ENCODE measurements at regions not wholly inside any gene's neighbourhood (a gene's known extent, or its start where the extent isn't known, plus 50 kb on each side); places are given as distances from the start of the nearest gene placed in this dataset.
A peak's percentile ranks its signal among the peaks of the same experiment; 100 is the strongest.
"Not testable (repeated sequence)": the region's sequence is repeated elsewhere in the genome, so short reads cannot be mapped to it uniquely, and the experiment has no call there.

DNA sequence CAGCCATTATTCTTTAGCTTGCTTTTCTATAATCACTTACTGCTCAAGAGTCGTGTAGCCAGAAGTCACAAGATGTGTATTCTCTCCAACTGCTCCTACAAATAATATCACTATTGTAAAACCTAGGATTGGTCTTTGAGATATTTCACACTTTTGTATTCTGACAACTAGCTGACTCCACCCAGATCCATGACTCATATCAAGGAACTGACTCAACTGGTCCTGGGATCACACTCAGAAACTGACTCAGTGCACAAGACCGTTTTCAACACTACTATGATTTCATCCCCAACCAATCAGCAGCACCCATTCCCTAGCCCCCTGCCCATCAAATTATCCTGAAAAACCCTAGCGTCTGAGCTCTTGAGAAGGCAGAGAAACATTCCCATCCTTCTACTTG lies 56.5 kb upstream of the ORC5 start:
- no peak for DNase-seq

DNA sequence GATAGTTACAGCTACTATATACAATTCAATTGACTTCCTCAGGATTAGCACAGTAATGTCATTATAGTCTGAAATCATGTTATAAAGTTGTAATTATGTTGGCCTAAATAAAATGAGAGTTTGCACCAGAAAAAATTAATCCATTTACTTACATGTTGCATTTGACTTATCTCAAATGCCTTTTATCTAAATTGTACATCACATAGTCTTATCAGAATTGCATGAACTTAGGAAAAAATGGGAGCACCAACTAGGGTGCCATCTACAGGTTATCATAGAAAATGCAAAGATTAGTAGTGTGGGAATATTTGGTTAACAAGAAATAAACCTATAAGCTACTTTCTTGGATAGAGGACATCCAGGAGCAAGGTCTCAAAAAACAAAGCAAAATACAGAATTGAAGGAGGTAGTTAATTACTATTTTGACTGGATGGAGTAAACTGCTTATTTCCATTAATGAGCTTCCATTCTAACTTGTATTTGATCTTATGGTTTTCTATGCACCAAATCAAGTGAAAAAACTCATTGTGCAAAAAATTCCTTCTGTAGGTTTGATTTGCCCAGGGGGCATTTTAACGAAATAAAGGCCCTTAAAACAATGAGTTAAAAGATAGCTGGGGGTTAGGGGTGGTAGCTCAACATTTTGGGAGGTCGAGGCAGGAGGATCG lies 60.0 kb upstream of the ORC5 start:
- no peak for DNase-seq

- no peak for DNase-seq
Observed at GRCh38 chr7:104271948-104272347, 56.5 kb upstream of the LHFPL3 start.

GRCh38 chr7:104272767-104273384 lies 55.5 kb upstream of the LHFPL3 start:
- peak; percentile 37 for DNase-seq

- DNase-seq = no peak
Observed at GRCh38 chr7:104275900-104276299, 52.5 kb upstream of the LHFPL3 start.

DNA sequence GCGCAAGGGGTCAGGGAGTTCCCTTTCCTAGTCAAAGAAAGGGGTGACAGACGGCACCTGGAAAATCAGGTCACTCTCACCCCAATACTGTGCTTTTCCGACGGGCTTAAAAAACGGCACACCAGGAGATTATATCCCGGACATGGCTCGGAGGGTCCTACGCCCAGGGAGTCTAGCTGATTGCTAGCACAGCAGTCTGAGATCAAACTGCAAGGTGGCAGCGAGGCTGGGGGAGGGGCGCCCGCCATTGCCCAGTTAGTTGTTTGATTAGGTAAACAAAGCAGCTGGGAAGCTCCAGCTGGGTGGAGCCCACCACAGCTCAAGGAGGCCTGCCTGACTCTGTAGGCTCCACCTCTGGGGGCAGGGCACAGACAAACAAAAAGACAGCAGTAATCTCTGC lies 51.7 kb upstream of the LHFPL3 start:
- not testable (repeated sequence) for DNase-seq

Data from kidney glomerular epithelial cell (primary cell).